ENCODE measurements at regions not wholly inside any gene's neighbourhood (a gene's known extent, or its start where the extent isn't known, plus 50 kb on each side); places are given as distances from the start of the nearest gene placed in this dataset.

DNA sequence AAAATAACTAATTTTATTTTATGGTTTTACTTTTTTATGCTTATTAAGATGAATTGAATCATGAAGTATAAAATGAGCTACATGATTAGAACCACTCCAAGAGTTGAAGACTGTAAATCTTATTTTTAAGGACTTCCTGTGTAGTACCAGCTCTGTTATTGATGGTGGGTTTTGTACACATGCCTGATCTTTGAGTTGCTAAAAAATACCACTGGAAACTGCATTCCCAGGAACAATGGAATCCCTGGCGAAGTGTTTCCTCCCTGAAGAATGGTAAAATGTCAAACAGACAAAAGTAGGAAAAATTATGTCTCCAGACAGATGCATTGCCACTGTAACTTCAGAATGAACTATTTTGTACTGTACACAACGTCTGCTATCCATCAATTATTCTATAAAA, 935.4 kb upstream of the TENM3 start:
- Mint-ChIP-seq H3K4me1 (no peaks in the 10 kb centered on the region), H3K27me3 (no peaks in the 10 kb centered on the region), H3K27ac (no peak overlapping the region), H3K9me3 (peaks cover 0 to 12% (median 0%) of the 10 kb centered on the region in 5 donors), H3K36me3 (no peaks in the 10 kb centered on the region), H3K4me3 (no peak overlapping the region)
- no peak overlapping the region for H3K27ac ChIP-seq (ENCODE audit: low read depth, low read length)
- H3K36me3 ChIP-seq (ENCODE audit: insufficient read depth, low read length) = no peaks in the 10 kb centered on the region
- ChIA-PET CTCF (no interaction called here), POLR2A (no interaction called here)
- H3K4me1 ChIP-seq (ENCODE audit: insufficient read depth, low read length) = no peaks in the 10 kb centered on the region
- no peak for DNase-seq
- H3K27me3 ChIP-seq (ENCODE audit: insufficient read depth, low read length, poor library complexity, severe bottlenecking) = no peaks in the 10 kb centered on the region
- no peak overlapping the region for H3K4me3 ChIP-seq (ENCODE audit: low read length)
- no peaks in the 10 kb centered on the region for H3K9me3 ChIP-seq (ENCODE audit: low read length)

GRCh38 chr4:181308476-181309312, 934.5 kb upstream of the TENM3 start:
- no peaks in the 10 kb centered on the region for H3K27me3 Mint-ChIP-seq
- ChIA-PET POLR2A (no interaction called here), CTCF (no interaction called here)
- H3K27ac ChIP-seq (ENCODE audit: low read depth, low read length) = no peak overlapping the region
- no peak for DNase-seq
- no peaks in the 10 kb centered on the region for H3K27me3 ChIP-seq (ENCODE audit: insufficient read depth, low read length, poor library complexity, severe bottlenecking)
- H3K4me3 ChIP-seq (ENCODE audit: low read length) = no peak overlapping the region
- H3K4me1 Mint-ChIP-seq = no peaks in the 10 kb centered on the region
- no peak overlapping the region for H3K4me3 Mint-ChIP-seq
- H3K9me3 Mint-ChIP-seq = peaks cover 0 to 16% (median 3%) of the 10 kb centered on the region in 5 donors
- no peaks in the 10 kb centered on the region for H3K4me1 ChIP-seq (ENCODE audit: insufficient read depth, low read length)
- no peak overlapping the region for H3K27ac Mint-ChIP-seq
- H3K36me3 ChIP-seq (ENCODE audit: insufficient read depth, low read length) = no peaks in the 10 kb centered on the region
- no peaks in the 10 kb centered on the region for H3K36me3 Mint-ChIP-seq
- H3K9me3 ChIP-seq (ENCODE audit: low read length) = no peaks in the 10 kb centered on the region

DNA sequence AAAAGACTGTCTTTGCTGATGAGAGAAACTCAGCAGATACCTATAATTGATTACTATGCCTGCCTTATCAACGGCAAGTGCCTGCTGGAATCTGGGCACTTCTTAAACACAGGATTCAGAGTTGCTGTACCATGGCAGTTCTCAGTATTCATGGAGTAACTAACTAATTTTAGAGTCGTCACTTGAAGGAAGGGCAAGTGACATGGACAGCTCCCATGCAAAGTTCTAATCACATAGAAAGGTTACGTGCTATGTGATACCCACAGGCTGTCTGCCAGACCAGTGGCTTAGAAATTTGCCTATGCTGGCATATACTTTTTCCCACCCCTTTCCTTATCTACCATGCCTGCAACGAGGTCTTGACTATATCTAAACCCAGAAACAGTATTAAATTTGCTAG, 931.1 kb upstream of the TENM3 start:
- Mint-ChIP-seq H3K36me3 (no peaks in the 10 kb centered on the region), H3K9me3 (peaks cover 0 to 16% (median 3%) of the 10 kb centered on the region in 5 donors), H3K27ac (no peak overlapping the region), H3K4me1 (no peaks in the 10 kb centered on the region), H3K27me3 (no peaks in the 10 kb centered on the region), H3K4me3 (no peak overlapping the region)
- ChIA-PET CTCF (no interaction called here), POLR2A (no interaction called here)
- H3K9me3 ChIP-seq (ENCODE audit: low read length) = no peaks in the 10 kb centered on the region
- no peaks in the 10 kb centered on the region for H3K4me1 ChIP-seq (ENCODE audit: insufficient read depth, low read length)
- no peak overlapping the region for H3K4me3 ChIP-seq (ENCODE audit: low read length)
- no peak for DNase-seq
- H3K27ac ChIP-seq (ENCODE audit: low read depth, low read length) = no peak overlapping the region
- H3K27me3 ChIP-seq (ENCODE audit: insufficient read depth, low read length, poor library complexity, severe bottlenecking) = no peaks in the 10 kb centered on the region
- no peaks in the 10 kb centered on the region for H3K36me3 ChIP-seq (ENCODE audit: insufficient read depth, low read length)

DNA sequence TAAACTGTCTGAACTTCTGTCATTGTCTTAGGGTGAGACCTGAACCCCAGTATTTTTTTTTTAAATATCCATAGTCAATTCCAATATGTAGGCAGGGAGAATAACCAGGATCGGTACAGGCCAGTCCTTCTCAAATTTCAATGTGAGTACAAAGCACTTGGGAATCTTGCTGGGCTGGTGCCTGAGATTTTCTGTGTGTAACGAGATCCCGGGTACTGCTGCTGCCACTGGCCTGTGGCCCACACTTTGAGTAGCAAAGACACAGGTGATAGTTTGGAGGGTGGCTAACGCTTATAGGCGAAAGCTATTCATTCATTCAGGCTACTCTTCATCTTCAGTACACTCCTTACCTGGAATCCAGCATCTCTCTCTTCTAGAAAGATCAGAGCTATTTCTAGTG, 923.6 kb upstream of the TENM3 start:
- Mint-ChIP-seq H3K36me3 (no peaks in the 10 kb centered on the region), H3K9me3 (peaks cover 0 to 8% (median 4%) of the 10 kb centered on the region in 5 donors), H3K27me3 (no peaks in the 10 kb centered on the region), H3K4me1 (no peaks in the 10 kb centered on the region), H3K27ac (no peak overlapping the region), H3K4me3 (no peak overlapping the region)
- POLR2A ChIA-PET = no interaction called here
- Histone ChIP-seq H3K4me3 (ENCODE audit: low read length) (no peak overlapping the region), H3K27ac (ENCODE audit: low read depth, low read length) (no peak overlapping the region), H3K9me3 (ENCODE audit: low read length) (no peaks in the 10 kb centered on the region), H3K36me3 (ENCODE audit: insufficient read depth, low read length) (no peaks in the 10 kb centered on the region), H3K4me1 (ENCODE audit: insufficient read depth, low read length) (no peaks in the 10 kb centered on the region), H3K27me3 (ENCODE audit: insufficient read depth, low read length, poor library complexity, severe bottlenecking) (no peaks in the 10 kb centered on the region)
- CTCF ChIA-PET = no interaction called here
- no peak for DNase-seq

GRCh38 chr4:181323061-181323460, 920.1 kb upstream of the TENM3 start:
- Mint-ChIP-seq H3K4me1 (no peaks in the 10 kb centered on the region), H3K27ac (no peak overlapping the region), H3K9me3 (peaks cover 0 to 11% (median 4%) of the 10 kb centered on the region in 5 donors), H3K4me3 (no peak overlapping the region), H3K27me3 (no peaks in the 10 kb centered on the region), H3K36me3 (no peaks in the 10 kb centered on the region)
- POLR2A ChIA-PET = no interaction called here
- H3K9me3 ChIP-seq (ENCODE audit: low read length) = no peaks in the 10 kb centered on the region
- H3K27ac ChIP-seq (ENCODE audit: low read depth, low read length) = no peak overlapping the region
- DNase-seq = no peak
- no peaks in the 10 kb centered on the region for H3K4me1 ChIP-seq (ENCODE audit: insufficient read depth, low read length)
- CTCF ChIA-PET = no interaction called here
- H3K27me3 ChIP-seq (ENCODE audit: insufficient read depth, low read length, poor library complexity, severe bottlenecking) = no peaks in the 10 kb centered on the region
- H3K36me3 ChIP-seq (ENCODE audit: insufficient read depth, low read length) = no peaks in the 10 kb centered on the region
- H3K4me3 ChIP-seq (ENCODE audit: low read length) = no peak overlapping the region

DNA sequence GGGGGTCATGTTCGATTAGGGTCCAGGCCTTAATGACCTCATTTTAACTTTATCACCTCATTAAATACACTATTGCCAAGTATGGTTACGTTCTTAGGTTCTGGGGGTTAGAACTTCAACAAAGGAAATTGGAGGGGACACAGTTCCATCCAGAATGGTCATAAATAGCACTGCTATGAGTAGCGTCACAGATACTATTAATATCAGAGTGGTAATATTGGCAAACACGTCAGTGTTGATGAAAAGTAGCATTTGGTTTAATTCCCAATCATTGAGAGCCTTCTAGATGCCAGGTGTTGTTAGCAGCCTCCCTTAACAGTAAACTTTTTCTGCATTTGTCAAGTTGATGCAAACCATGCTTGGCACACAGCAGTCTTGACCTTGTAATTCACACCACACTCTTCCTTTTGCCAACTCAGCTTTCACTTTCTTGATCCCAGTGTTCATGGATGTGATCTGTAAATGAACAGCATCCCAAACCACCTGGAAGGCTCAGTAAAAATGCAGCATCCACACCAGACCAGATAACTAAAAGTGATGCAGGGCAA, 912.5 kb upstream of the TENM3 start:
- Histone ChIP-seq H3K27ac (ENCODE audit: low read depth, low read length) (no peak overlapping the region), H3K27me3 (ENCODE audit: insufficient read depth, low read length, poor library complexity, severe bottlenecking) (no peaks in the 10 kb centered on the region), H3K9me3 (ENCODE audit: low read length) (no peaks in the 10 kb centered on the region), H3K4me3 (ENCODE audit: low read length) (no peak overlapping the region), H3K4me1 (ENCODE audit: insufficient read depth, low read length) (no peaks in the 10 kb centered on the region), H3K36me3 (ENCODE audit: insufficient read depth, low read length) (no peaks in the 10 kb centered on the region)
- no peak overlapping the region for H3K27ac Mint-ChIP-seq
- H3K4me3 Mint-ChIP-seq = no peak overlapping the region
- H3K36me3 Mint-ChIP-seq = no peaks in the 10 kb centered on the region
- no peak for DNase-seq
- no peaks in the 10 kb centered on the region for H3K4me1 Mint-ChIP-seq
- CTCF ChIA-PET = no interaction called here
- H3K9me3 Mint-ChIP-seq = peaks cover 0 to 10% (median 2%) of the 10 kb centered on the region in 5 donors
- POLR2A ChIA-PET = no interaction called here
- H3K27me3 Mint-ChIP-seq = no peaks in the 10 kb centered on the region

DNA sequence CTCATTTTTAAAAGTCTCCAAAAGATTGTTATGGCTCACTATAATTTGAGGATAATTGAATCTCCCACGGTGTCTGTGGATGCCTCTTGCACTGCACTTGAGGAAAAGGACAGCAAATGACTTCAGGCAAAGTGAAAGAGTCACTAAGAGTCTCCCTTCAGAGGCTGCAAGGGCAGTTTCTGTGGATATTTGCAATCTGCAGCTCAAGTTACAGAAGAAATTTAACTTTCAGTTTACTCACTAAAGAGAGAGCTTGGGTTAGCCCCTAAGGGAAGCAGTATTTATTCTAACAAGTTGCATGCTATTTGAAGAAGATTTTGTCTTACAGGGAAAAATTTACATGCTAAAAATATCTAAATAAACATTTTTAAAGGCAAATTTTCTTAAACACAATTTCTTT, 912.0 kb upstream of the TENM3 start:
- ChIA-PET POLR2A (no interaction called here), CTCF (no interaction called here)
- no peak for DNase-seq
- Mint-ChIP-seq H3K4me1 (no peaks in the 10 kb centered on the region), H3K4me3 (no peak overlapping the region), H3K27ac (no peak overlapping the region), H3K36me3 (no peaks in the 10 kb centered on the region), H3K9me3 (peaks cover 0 to 10% (median 2%) of the 10 kb centered on the region in 5 donors), H3K27me3 (no peaks in the 10 kb centered on the region)
- no peaks in the 10 kb centered on the region for H3K9me3 ChIP-seq (ENCODE audit: low read length)
- H3K36me3 ChIP-seq (ENCODE audit: insufficient read depth, low read length) = no peaks in the 10 kb centered on the region
- H3K4me3 ChIP-seq (ENCODE audit: low read length) = no peak overlapping the region
- no peaks in the 10 kb centered on the region for H3K4me1 ChIP-seq (ENCODE audit: insufficient read depth, low read length)
- no peak overlapping the region for H3K27ac ChIP-seq (ENCODE audit: low read depth, low read length)
- H3K27me3 ChIP-seq (ENCODE audit: insufficient read depth, low read length, poor library complexity, severe bottlenecking) = no peaks in the 10 kb centered on the region

DNA sequence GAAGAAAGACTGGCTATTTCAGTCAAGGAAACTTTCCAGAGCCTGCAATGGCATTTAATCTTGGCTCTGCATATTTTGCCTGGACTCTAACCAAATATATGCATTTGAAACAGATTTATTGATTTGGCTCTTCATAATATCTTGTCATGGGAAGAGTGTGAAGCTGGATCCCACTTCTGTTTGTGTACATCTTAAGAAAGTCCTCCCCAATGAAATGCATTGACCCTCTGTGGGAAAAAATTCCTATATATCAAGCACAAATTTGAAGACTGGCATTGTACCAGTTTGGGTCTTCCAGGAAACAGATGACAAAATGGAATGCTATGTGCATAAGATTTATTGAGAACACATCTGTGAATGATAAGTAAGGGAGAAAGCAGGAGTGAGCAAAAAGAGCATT, 897.3 kb upstream of the TENM3 start:
- H3K4me3 Mint-ChIP-seq = no peak overlapping the region
- H3K9me3 Mint-ChIP-seq = peaks cover 2 to 21% (median 7%) of the 10 kb centered on the region in 5 donors
- H3K27me3 Mint-ChIP-seq = no peaks in the 10 kb centered on the region
- no peak for DNase-seq
- no peak overlapping the region for H3K27ac Mint-ChIP-seq
- Histone ChIP-seq H3K9me3 (ENCODE audit: low read length) (no peaks in the 10 kb centered on the region), H3K4me3 (ENCODE audit: low read length) (no peak overlapping the region), H3K27me3 (ENCODE audit: insufficient read depth, low read length, poor library complexity, severe bottlenecking) (no peaks in the 10 kb centered on the region), H3K27ac (ENCODE audit: low read depth, low read length) (no peak overlapping the region), H3K36me3 (ENCODE audit: insufficient read depth, low read length) (no peaks in the 10 kb centered on the region), H3K4me1 (ENCODE audit: insufficient read depth, low read length) (no peaks in the 10 kb centered on the region)
- no peaks in the 10 kb centered on the region for H3K4me1 Mint-ChIP-seq
- POLR2A ChIA-PET = no interaction called here
- CTCF ChIA-PET = no interaction called here
- no peaks in the 10 kb centered on the region for H3K36me3 Mint-ChIP-seq
